T-helper 1 cell (primary cell): ENCODE measurements at regions not wholly inside any gene's neighbourhood (a gene's known extent, or its start where the extent isn't known, plus 50 kb on each side); places are given as distances from the start of the nearest gene placed in this dataset.
"Not testable (repeated sequence)": the region's sequence is repeated elsewhere in the genome, so short reads cannot be mapped to it uniquely, and the experiment has no call there.

Experiments used
- DNase-seq, 5 donors: peaks; one replicate each; pipeline ENCODE4 v3.0.0-alpha.2; 2012 to 2020

GRCh38 chr22:15849772-15850171 is 159.9 kb downstream of the POTEH start:
- DNase-seq: not testable (repeated sequence)

GRCh38 chr22:15853716-15854373 is 164.0 kb downstream of the POTEH start:
- not testable (repeated sequence) for DNase-seq

- DNase-seq: peak in 2 of 5 donors; percentile 4 to 8
Measured at GRCh38 chr22:15854421-15854820, 164.6 kb downstream of the POTEH start.

GRCh38 chr22:15854978-15855377 is 165.2 kb downstream of the POTEH start:
- DNase-seq: not testable (repeated sequence)

GRCh38 chr22:15880926-15881325 is 191.1 kb downstream of the POTEH start:
- not testable (repeated sequence) for DNase-seq

- not testable (repeated sequence) for DNase-seq
Measured at GRCh38 chr22:15904326-15904725, 214.5 kb downstream of the POTEH start.

- not testable (repeated sequence) for DNase-seq
Measured at GRCh38 chr22:15911704-15912103, 221.9 kb downstream of the POTEH start.

GRCh38 chr22:15919120-15919519 is 229.3 kb downstream of the POTEH start:
- DNase-seq: not testable (repeated sequence)

GRCh38 chr22:15920941-15921340 is 231.1 kb downstream of the POTEH start:
- not testable (repeated sequence) for DNase-seq

GRCh38 chr22:15922132-15922531 is 232.3 kb downstream of the POTEH start:
- DNase-seq: not testable (repeated sequence)

GRCh38 chr22:15922666-15923065 is 232.8 kb downstream of the POTEH start:
- DNase-seq: not testable (repeated sequence)

- not testable (repeated sequence) for DNase-seq
Measured at GRCh38 chr22:15924820-15925219, 235.0 kb downstream of the POTEH start.

- DNase-seq: not testable (repeated sequence)
Measured at GRCh38 chr22:15927172-15927571, 237.3 kb downstream of the POTEH start.
